Suprapubic skin (tissue), 4 donors: ENCODE measurements at regions not wholly inside any gene's neighbourhood (a gene's known extent, or its start where the extent isn't known, plus 50 kb on each side); places are given as distances from the start of the nearest gene placed in this dataset.

Source experiments
- CTCF ChIP-seq, 2 donors: fragments of 200-600 bp in 1 of 2; fragments of 450-650 bp in 1 of 2; sonication (generic) in 1 of 2; IDR thresholded peaks; one replicate each; pipeline ENCODE4 v1.5.1; 2016 to 2019; ENCODE audit warnings: antibody characterized with exemption in 2 of 2, mild to moderate bottlenecking in 1 of 2, moderate library complexity in 1 of 2
- POLR2A ChIP-seq, 2 donors: fragments of 450-650 bp; IDR thresholded peaks; one replicate each; pipeline ENCODE4 v1.6.1; 2017; ENCODE audit warnings: antibody characterized with exemption in 2 of 2, mild to moderate bottlenecking in 2 of 2, moderate library complexity in 2 of 2
- POLR2AphosphoS5 ChIP-seq, 3 donors: sonication (generic); formaldehyde crosslinking; IDR thresholded peaks; one replicate each; pipeline ENCODE4 v1.6.1; 2017; ENCODE audit warnings: antibody characterized with exemption in 3 of 3

GRCh38 chr3:154625756-154626155 is 195.8 kb upstream of the GPR149 start:
- no peak for TF ChIP-seq CTCF (IDR thresholded peaks at IDR 0.05)
- TF ChIP-seq POLR2A (IDR thresholded peaks at IDR 0.05): no peak
- TF ChIP-seq POLR2AphosphoS5 (IDR thresholded peaks at IDR 0.05): no peak
